ENCODE measurements at regions not wholly inside any gene's neighbourhood (a gene's known extent, or its start where the extent isn't known, plus 50 kb on each side); places are given as distances from the start of the nearest gene placed in this dataset.

- no peak for DNase-seq (ENCODE audit: low read depth)
- H3K4me3 ChIP-seq (ENCODE audit: low read length) = no peak overlapping the region
Measured at GRCh38 chr16:82400046-82400445, 226.7 kb upstream of the CDH13 start.

GRCh38 chr16:82396509-82396908 is 226.5 kb upstream of the MPHOSPH6 start:
- no peak for TF ChIP-seq CTCF (conservative IDR thresholded peaks at IDR 0.05; ENCODE audit: low read length)
- no peak overlapping the region for H3K4me3 ChIP-seq (ENCODE audit: low read length)
- DNase-seq (ENCODE audit: low read depth) = no peak

More at GRCh38 chr16:82400046-82400445, 226.7 kb upstream of the CDH13 start:
- no peak for TF ChIP-seq CTCF (conservative IDR thresholded peaks at IDR 0.05; ENCODE audit: low read length)

- DNase-seq (ENCODE audit: low read depth) = no peak
- TF ChIP-seq CTCF (conservative IDR thresholded peaks at IDR 0.05; ENCODE audit: low read length) = no peak
- H3K4me3 ChIP-seq (ENCODE audit: low read length) = no peak overlapping the region
Measured at GRCh38 chr16:82395212-82395611, 225.2 kb upstream of the MPHOSPH6 start.

- no peak overlapping the region for H3K4me3 ChIP-seq (ENCODE audit: low read length)
- TF ChIP-seq CTCF (conservative IDR thresholded peaks at IDR 0.05; ENCODE audit: low read length) = no peak
- DNase-seq (ENCODE audit: low read depth) = no peak
Measured at GRCh38 chr16:82391690-82392089, 221.7 kb upstream of the MPHOSPH6 start.

GRCh38 chr16:82389956-82390650 is 220.1 kb upstream of the MPHOSPH6 start:
- H3K4me3 ChIP-seq (ENCODE audit: low read length) = no peak overlapping the region
- no peak for TF ChIP-seq CTCF (conservative IDR thresholded peaks at IDR 0.05; ENCODE audit: low read length)
- DNase-seq (ENCODE audit: low read depth) = no peak

- TF ChIP-seq CTCF (conservative IDR thresholded peaks at IDR 0.05; ENCODE audit: low read length) = no peak
- no peak for DNase-seq (ENCODE audit: low read depth)
- no peak overlapping the region for H3K4me3 ChIP-seq (ENCODE audit: low read length)
Measured at GRCh38 chr16:82386761-82387160, 216.7 kb upstream of the MPHOSPH6 start.

GRCh38 chr16:82384949-82385348 is 214.9 kb upstream of the MPHOSPH6 start:
- DNase-seq (ENCODE audit: low read depth) = no peak
- no peak overlapping the region for H3K4me3 ChIP-seq (ENCODE audit: low read length)
- no peak for TF ChIP-seq CTCF (conservative IDR thresholded peaks at IDR 0.05; ENCODE audit: low read length)
